Lower leg skin (tissue), 4 donors: ENCODE measurements at regions not wholly inside any gene's neighbourhood (a gene's known extent, or its start where the extent isn't known, plus 50 kb on each side); places are given as distances from the start of the nearest gene placed in this dataset.

ENCODE experiments used
- DNase-seq, 2 donors: peaks; one replicate each; pipeline ENCODE4 v3.0.0-alpha.2; 2019; ENCODE audit warnings: low spot score in 2 of 2
- H3K4me3 ChIP-seq: fragments of 200-600 bp; sonication (generic); 2 replicates; pipeline ENCODE4 v1.5.1; 2017; ENCODE audit warnings: mild to moderate bottlenecking, low read depth; ENCODE audit not compliant: poor library complexity, severe bottlenecking
- CTCF ChIP-seq, 3 donors: fragments of 450-650 bp; IDR thresholded peaks; one replicate each; pipeline ENCODE4 v1.5.1; 2016; ENCODE audit warnings: antibody characterized with exemption in 3 of 3, mild to moderate bottlenecking in 3 of 3, moderate library complexity in 2 of 3
- POLR2A ChIP-seq, 2 donors: fragments of 450-650 bp; IDR thresholded peaks; one replicate each; pipeline ENCODE4 v1.6.1; 2016 to 2017; ENCODE audit warnings: antibody characterized with exemption in 2 of 2, mild to moderate bottlenecking in 1 of 2, moderate library complexity in 1 of 2
- WGBS, 2 donors: methylation state at CpG; one replicate each; pipeline ENCODE4 v1.1.5; 2018; 5-methylcytosine and 5-hydroxymethylcytosine counted together
- intact Hi-C: fragments of 100-400 bp; cut with DNase I; formaldehyde crosslinking; loops from one replicate; pipeline ENCODE4 v1.15.0; 2023; ENCODE audit warnings: low total_unique reads

- intact Hi-C loops, result no loop called here
- TF ChIP-seq CTCF (IDR thresholded peaks at IDR 0.05) (no peak), POLR2A (IDR thresholded peaks at IDR 0.05) (no peak)
- no peak for DNase-seq
- H3K4me3 ChIP-seq, result no peak overlapping the region
- 86 to 92% methylated on average over 2 of the region's 2 CpGs for WGBS, 2 donors
Measured at GRCh38 chrX:42941671-42942070, 163.7 kb upstream of the PPP1R2C start.

DNA sequence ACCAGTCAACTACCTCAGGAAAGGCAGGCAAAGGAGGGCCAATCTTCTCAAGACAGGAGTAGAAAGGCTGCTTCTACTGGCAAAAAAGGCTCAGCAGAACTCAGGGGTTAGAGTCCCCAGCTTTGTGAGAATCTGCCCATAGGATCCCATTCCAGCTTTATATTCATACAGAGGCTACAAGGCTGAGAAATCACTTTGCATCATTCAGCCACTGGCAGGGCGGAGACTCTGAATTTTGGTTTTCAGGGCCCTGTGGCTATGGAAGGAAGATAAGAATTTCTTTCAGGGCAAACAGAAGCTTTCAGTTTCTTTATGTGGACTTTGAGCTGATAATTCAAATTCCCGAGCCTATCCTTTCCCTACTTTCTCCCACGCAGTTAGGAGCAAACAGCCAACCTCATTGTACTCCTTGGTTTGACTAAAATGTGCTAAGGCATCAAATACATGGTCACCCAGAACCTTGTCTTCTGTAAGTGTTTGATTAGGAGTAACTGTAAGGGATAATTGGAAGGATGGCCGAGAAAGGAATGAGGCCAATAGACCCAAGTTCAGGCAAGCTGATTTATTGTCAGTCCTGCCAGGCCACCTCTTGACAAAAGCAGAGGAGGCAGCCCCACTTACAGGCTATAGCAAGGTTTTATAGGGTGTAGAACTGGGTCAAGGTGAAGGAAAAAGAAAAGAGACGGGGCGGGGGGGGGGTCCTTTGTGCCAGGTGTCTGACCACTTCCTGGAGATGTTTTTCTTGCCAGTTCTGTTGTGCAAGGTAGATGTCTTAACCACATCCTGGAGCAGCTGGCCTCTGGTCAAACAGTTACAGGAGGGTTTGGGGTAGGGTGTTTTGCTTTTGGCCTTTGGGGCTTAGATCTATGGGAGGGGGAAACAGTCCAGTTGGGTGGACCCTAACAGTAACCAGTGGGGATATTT lies 165.3 kb upstream of the PPP1R2C start:
- DNase-seq, result no peak
- WGBS, 2 donors, result 63 to 78% methylated on average over 6 of the region's 6 CpGs
- no peak for TF ChIP-seq POLR2A (IDR thresholded peaks at IDR 0.05)
- TF ChIP-seq CTCF (IDR thresholded peaks at IDR 0.05), result no peak
- intact Hi-C loops, result no loop called here
- H3K4me3 ChIP-seq, result no peak overlapping the region

GRCh38 chrX:42944381-42944998 lies 166.5 kb upstream of the PPP1R2C start:
- TF ChIP-seq POLR2A (IDR thresholded peaks at IDR 0.05) (no peak), CTCF (IDR thresholded peaks at IDR 0.05) (no peak)
- no peak for DNase-seq
- H3K4me3 ChIP-seq, result no peak overlapping the region
- intact Hi-C loops, result no loop called here
- WGBS, 2 donors, result 62 to 85% methylated on average over 3 of the region's 3 CpGs

DNA sequence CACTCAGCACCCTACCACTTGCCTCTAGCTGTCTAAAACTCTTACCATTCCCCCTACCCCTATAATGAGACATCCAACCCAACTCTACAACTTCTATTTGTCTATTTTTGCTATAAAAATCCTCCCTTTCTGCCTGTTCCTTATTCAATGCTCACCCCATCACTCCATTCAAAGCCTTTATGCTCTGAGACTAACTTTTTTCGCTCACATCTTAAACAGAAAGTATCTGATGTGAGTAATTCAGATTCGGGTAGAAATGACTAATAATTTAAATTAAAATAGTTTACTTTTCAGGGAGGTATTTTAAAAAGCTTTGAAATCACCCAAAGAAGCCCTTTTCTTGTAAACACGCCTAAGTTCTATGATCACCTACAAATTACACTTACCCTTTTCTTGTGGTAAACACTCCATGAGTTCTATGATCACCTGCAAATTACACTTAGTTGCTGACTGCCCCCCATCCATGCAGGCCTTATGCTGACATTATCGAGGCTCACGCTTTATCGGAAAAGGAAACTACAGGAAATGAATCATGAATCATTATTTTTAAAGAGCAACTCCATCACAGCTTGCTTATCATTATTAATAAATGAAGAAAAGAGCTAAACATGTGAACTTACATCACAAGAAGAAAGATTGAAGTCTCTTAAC lies 168.7 kb upstream of the PPP1R2C start:
- no peak for TF ChIP-seq CTCF (IDR thresholded peaks at IDR 0.05)
- no peak for TF ChIP-seq POLR2A (IDR thresholded peaks at IDR 0.05)
- WGBS, 2 donors, result 70 to 86% methylated on average over 6 of the region's 6 CpGs
- H3K4me3 ChIP-seq, result no peak overlapping the region
- intact Hi-C loops, result no loop called here
- no peak for DNase-seq

- H3K4me3 ChIP-seq, result no peak overlapping the region
- TF ChIP-seq CTCF (IDR thresholded peaks at IDR 0.05), result no peak
- TF ChIP-seq POLR2A (IDR thresholded peaks at IDR 0.05), result no peak
- intact Hi-C loops, result no loop called here
- DNase-seq, result no peak
- 27 to 46% methylated on average over 9 of the region's 9 CpGs for WGBS, 2 donors
Measured at GRCh38 chrX:42948723-42949657, 171.0 kb upstream of the PPP1R2C start.
